ENCODE measurements at regions not wholly inside any gene's neighbourhood (a gene's known extent, or its start where the extent isn't known, plus 50 kb on each side); places are given as distances from the start of the nearest gene placed in this dataset.

GRCh38 chr2:139746901-139747300, 966.7 kb upstream of the NXPH2 start:
- TF ChIP-seq CTCF (IDR thresholded peaks at IDR 0.05; ENCODE audit: low read depth, low read length) (no peak), EZH2phosphoT487 (IDR thresholded peaks at IDR 0.05; ENCODE audit: low read depth) (no peak)

Data from OCI-LY3 (cell line).